ENCODE measurements at regions not wholly inside any gene's neighbourhood (a gene's known extent, or its start where the extent isn't known, plus 50 kb on each side); places are given as distances from the start of the nearest gene placed in this dataset.

- TF ChIP-seq CTCF (IDR thresholded peaks at IDR 0.05) (no peak), POLR2A (IDR thresholded peaks at IDR 0.05) (no peak)
Measured at GRCh38 chr12:105425254-105426174, 95.0 kb downstream of the C12orf75 start.
